Liver (tissue), 8 donors: ENCODE measurements at regions not wholly inside any gene's neighbourhood (a gene's known extent, or its start where the extent isn't known, plus 50 kb on each side); places are given as distances from the start of the nearest gene placed in this dataset.
"Not testable (repeated sequence)": the region's sequence is repeated elsewhere in the genome, so short reads cannot be mapped to it uniquely, and the experiment has no call there.

Experiments used
- DNase-seq: peaks from one replicate; pipeline ENCODE4 v3.0.0-alpha.2; 2017; ENCODE audit warnings: low spot score
- H3K27ac ChIP-seq, 2 donors: one replicate each; pipeline ENCODE4 v1.7.0; 2013; ENCODE audit warnings: inconsistent platforms in 2 of 2, low read length in 2 of 2, control low read depth in 1 of 2, low read depth in 1 of 2, mild to moderate bottlenecking in 1 of 2
- H3K27me3 ChIP-seq, 4 donors: one replicate each; pipeline versions ENCODE4 v1.6.1 to v1.7.0; 2013; ENCODE audit warnings: low read length in 3 of 4, inconsistent platforms in 1 of 4, mild to moderate bottlenecking in 1 of 4, moderate library complexity in 1 of 4; ENCODE audit not compliant: control insufficient read depth in 4 of 4, insufficient read depth in 4 of 4
- H3K36me3 ChIP-seq, 4 donors: one replicate each; pipeline versions ENCODE4 v1.6.1 to v1.7.0; 2013; ENCODE audit warnings: low read length in 3 of 4, mild to moderate bottlenecking in 3 of 4, low read depth in 1 of 4, moderate library complexity in 1 of 4; ENCODE audit not compliant: control insufficient read depth in 4 of 4, insufficient read depth in 3 of 4
- H3K4me1 ChIP-seq, 4 donors: one replicate each; pipeline versions ENCODE4 v1.6.1 to v1.7.0; 2013; ENCODE audit warnings: low read length in 3 of 4, mild to moderate bottlenecking in 3 of 4, moderate library complexity in 1 of 4; ENCODE audit not compliant: control insufficient read depth in 4 of 4, insufficient read depth in 4 of 4
- H3K4me3 ChIP-seq, 3 donors: one replicate each; pipeline versions ENCODE4 v1.6.1 to v1.7.0; 2013; ENCODE audit warnings: low read length in 3 of 3, control low read depth in 1 of 3, low read depth in 1 of 3, mild to moderate bottlenecking in 1 of 3
- H3K9ac ChIP-seq, 2 donors: one replicate each; pipeline ENCODE4 v1.7.0; 2013; ENCODE audit warnings: low read length in 2 of 2, mild to moderate bottlenecking in 2 of 2, moderate library complexity in 2 of 2, control low read depth in 1 of 2, low read depth in 1 of 2
- H3K9me3 ChIP-seq, 4 donors: one replicate each; pipeline versions ENCODE4 v1.6.1 to v1.7.0; 2013; ENCODE audit warnings: low read length in 3 of 4; ENCODE audit not compliant: control insufficient read depth in 4 of 4
- EGR1 ChIP-seq, 2 donors: IDR thresholded peaks; 2 replicates each; pipeline ENCODE4 v1.6.1; 2016 to 2018; ENCODE audit warnings: antibody characterized with exemption in 2 of 2, low read depth in 2 of 2
- FOXA1 ChIP-seq: IDR thresholded peaks from 2 replicates; pipeline ENCODE4 v1.6.1; 2016; ENCODE audit warnings: antibody characterized with exemption
- FOXA2 ChIP-seq: IDR thresholded peaks from 2 replicates; pipeline ENCODE4 v1.6.1; 2016; ENCODE audit warnings: antibody characterized with exemption
- GABPA ChIP-seq, 2 donors: IDR thresholded peaks in 1 of 2; conservative IDR thresholded peaks in 1 of 2; 2 replicates each; pipeline ENCODE4 v1.6.1; 2016; ENCODE audit warnings: antibody characterized with exemption in 2 of 2, mild to moderate bottlenecking in 1 of 2, moderate library complexity in 1 of 2
- HNF4A ChIP-seq, 2 donors: conservative IDR thresholded peaks; 2 replicates each; pipeline ENCODE4 v1.6.1; 2016; ENCODE audit warnings: antibody characterized with exemption in 2 of 2, mild to moderate bottlenecking in 2 of 2
- HNF4G ChIP-seq: IDR thresholded peaks from 2 replicates; pipeline ENCODE4 v1.6.1; 2016; ENCODE audit warnings: antibody characterized with exemption
- JUND ChIP-seq, 2 donors: IDR thresholded peaks; 2 replicates each; pipeline ENCODE4 v1.6.1; 2016; ENCODE audit warnings: antibody characterized with exemption in 2 of 2
- NR2F2 ChIP-seq: IDR thresholded peaks from 2 replicates; pipeline ENCODE4 v1.6.1; 2016; ENCODE audit warnings: antibody characterized with exemption
- RAD21 ChIP-seq, 2 donors: IDR thresholded peaks; 2 replicates each; pipeline ENCODE4 v1.6.1; 2016; ENCODE audit warnings: antibody characterized with exemption in 2 of 2, mild to moderate bottlenecking in 2 of 2
- RXRA ChIP-seq, 2 donors: IDR thresholded peaks; 2 replicates each; pipeline ENCODE4 v1.6.1; 2017 to 2018; ENCODE audit warnings: antibody characterized with exemption in 2 of 2, mild to moderate bottlenecking in 1 of 2
- SP1 ChIP-seq: IDR thresholded peaks from 2 replicates; pipeline ENCODE4 v1.6.1; 2018; ENCODE audit warnings: antibody characterized with exemption, mild to moderate bottlenecking
- TAF1 ChIP-seq: conservative IDR thresholded peaks from 2 replicates; pipeline ENCODE4 v1.6.1; 2016; ENCODE audit warnings: antibody characterized with exemption, mild to moderate bottlenecking
- YY1 ChIP-seq: IDR thresholded peaks from 2 replicates; pipeline ENCODE4 v1.6.1; 2016; ENCODE audit warnings: antibody characterized with exemption, mild to moderate bottlenecking
- WGBS: extraction: QIAGEN DNeasy Blood & Tissue Kit; methylation state at CpG from one replicate; pipeline ENCODE4 v1.1.7; 2013; 5-methylcytosine and 5-hydroxymethylcytosine counted together
- TF ChIP-seq, protein P1 (sequence below): IDR thresholded peaks from 2 replicates; pipeline ENCODE4 v1.6.1; 2016; ENCODE audit warnings: antibody characterized with exemption, mild to moderate bottlenecking
- TF ChIP-seq, protein P2 (sequence below): IDR thresholded peaks from 2 replicates; pipeline ENCODE4 v1.6.1; 2016; ENCODE audit warnings: antibody characterized with exemption
- TF ChIP-seq, protein P3 (sequence below): IDR thresholded peaks from 2 replicates; pipeline ENCODE4 v1.6.1; 2016; ENCODE audit warnings: antibody characterized with exemption
- TF ChIP-seq, protein P4 (sequence below): fragments of 150-350 bp; IDR thresholded peaks from 2 replicates; pipeline ENCODE4 v1.5.1; 2017; ENCODE audit warnings: improper control_type of control experiment, low read depth, low read length; ENCODE audit not compliant: missing input control
- donor health status: healthy.
- donor health status: healthy.
- donor health status: healthy.
- donor health status: healthy.
- donor health status: healthy.

- H3K27ac ChIP-seq = no peak overlapping the region
- H3K9me3 ChIP-seq = no peaks in the 10 kb centered on the region
- no peak for DNase-seq
- WGBS = 72% methylated on average over 7 of the region's 7 CpGs
- no peaks in the 10 kb centered on the region for H3K36me3 ChIP-seq
- H3K27me3 ChIP-seq = no peaks in the 10 kb centered on the region
- H3K4me1 ChIP-seq = no peaks in the 10 kb centered on the region
- TF ChIP-seq EGR1 (IDR thresholded peaks at IDR 0.05; ENCODE audit: low read depth in 2 of 2) (no peak), GABPA (IDR thresholded peaks at IDR 0.05 in 1 of 2, conservative IDR thresholded peaks at IDR 0.05 in 1 of 2) (no peak), HNF4G (no peak), SP1 (no peak), TAF1 (no peak), JUND (IDR thresholded peaks at IDR 0.05) (no peak), NR2F2 (no peak), RXRA (IDR thresholded peaks at IDR 0.05) (no peak), RAD21 (IDR thresholded peaks at IDR 0.05) (no peak), HNF4A (conservative IDR thresholded peaks at IDR 0.05) (no peak)
- TF ChIP-seq, protein P1, sequence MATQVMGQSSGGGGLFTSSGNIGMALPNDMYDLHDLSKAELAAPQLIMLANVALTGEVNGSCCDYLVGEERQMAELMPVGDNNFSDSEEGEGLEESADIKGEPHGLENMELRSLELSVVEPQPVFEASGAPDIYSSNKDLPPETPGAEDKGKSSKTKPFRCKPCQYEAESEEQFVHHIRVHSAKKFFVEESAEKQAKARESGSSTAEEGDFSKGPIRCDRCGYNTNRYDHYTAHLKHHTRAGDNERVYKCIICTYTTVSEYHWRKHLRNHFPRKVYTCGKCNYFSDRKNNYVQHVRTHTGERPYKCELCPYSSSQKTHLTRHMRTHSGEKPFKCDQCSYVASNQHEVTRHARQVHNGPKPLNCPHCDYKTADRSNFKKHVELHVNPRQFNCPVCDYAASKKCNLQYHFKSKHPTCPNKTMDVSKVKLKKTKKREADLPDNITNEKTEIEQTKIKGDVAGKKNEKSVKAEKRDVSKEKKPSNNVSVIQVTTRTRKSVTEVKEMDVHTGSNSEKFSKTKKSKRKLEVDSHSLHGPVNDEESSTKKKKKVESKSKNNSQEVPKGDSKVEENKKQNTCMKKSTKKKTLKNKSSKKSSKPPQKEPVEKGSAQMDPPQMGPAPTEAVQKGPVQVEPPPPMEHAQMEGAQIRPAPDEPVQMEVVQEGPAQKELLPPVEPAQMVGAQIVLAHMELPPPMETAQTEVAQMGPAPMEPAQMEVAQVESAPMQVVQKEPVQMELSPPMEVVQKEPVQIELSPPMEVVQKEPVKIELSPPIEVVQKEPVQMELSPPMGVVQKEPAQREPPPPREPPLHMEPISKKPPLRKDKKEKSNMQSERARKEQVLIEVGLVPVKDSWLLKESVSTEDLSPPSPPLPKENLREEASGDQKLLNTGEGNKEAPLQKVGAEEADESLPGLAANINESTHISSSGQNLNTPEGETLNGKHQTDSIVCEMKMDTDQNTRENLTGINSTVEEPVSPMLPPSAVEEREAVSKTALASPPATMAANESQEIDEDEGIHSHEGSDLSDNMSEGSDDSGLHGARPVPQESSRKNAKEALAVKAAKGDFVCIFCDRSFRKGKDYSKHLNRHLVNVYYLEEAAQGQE = no peak
- TF ChIP-seq, protein P2, sequence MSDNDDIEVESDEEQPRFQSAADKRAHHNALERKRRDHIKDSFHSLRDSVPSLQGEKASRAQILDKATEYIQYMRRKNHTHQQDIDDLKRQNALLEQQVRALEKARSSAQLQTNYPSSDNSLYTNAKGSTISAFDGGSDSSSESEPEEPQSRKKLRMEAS = no peak
- no peak overlapping the region for H3K4me3 ChIP-seq
- H3K9ac ChIP-seq = no peak overlapping the region
Observed at GRCh38 chr10:120209124-120209762, 247.8 kb upstream of the PLPP4 start.

GRCh38 chr10:120212275-120212674 is 244.8 kb upstream of the PLPP4 start:
- H3K4me1 ChIP-seq = no peaks in the 10 kb centered on the region
- H3K9ac ChIP-seq = no peak overlapping the region
- no peak for DNase-seq
- no peaks in the 10 kb centered on the region for H3K27me3 ChIP-seq
- no peak overlapping the region for H3K27ac ChIP-seq
- no peak overlapping the region for H3K4me3 ChIP-seq
- TF ChIP-seq, protein P3, sequence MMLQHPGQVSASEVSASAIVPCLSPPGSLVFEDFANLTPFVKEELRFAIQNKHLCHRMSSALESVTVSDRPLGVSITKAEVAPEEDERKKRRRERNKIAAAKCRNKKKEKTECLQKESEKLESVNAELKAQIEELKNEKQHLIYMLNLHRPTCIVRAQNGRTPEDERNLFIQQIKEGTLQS = no peak
- TF ChIP-seq HNF4G = no peak
- no peak for TF ChIP-seq FOXA1
- TF ChIP-seq JUND (IDR thresholded peaks at IDR 0.05) = no peak
- TF ChIP-seq, protein P1 = no peak
- no peak for TF ChIP-seq RXRA (IDR thresholded peaks at IDR 0.05)
- TF ChIP-seq NR2F2 = no peak
- TF ChIP-seq YY1 = no peak
- no peak for TF ChIP-seq FOXA2
- no peak for TF ChIP-seq HNF4A (conservative IDR thresholded peaks at IDR 0.05)
- no peak for TF ChIP-seq SP1
- TF ChIP-seq, protein P2 = no peak
- no peak for TF ChIP-seq TAF1
- TF ChIP-seq, protein P4, sequence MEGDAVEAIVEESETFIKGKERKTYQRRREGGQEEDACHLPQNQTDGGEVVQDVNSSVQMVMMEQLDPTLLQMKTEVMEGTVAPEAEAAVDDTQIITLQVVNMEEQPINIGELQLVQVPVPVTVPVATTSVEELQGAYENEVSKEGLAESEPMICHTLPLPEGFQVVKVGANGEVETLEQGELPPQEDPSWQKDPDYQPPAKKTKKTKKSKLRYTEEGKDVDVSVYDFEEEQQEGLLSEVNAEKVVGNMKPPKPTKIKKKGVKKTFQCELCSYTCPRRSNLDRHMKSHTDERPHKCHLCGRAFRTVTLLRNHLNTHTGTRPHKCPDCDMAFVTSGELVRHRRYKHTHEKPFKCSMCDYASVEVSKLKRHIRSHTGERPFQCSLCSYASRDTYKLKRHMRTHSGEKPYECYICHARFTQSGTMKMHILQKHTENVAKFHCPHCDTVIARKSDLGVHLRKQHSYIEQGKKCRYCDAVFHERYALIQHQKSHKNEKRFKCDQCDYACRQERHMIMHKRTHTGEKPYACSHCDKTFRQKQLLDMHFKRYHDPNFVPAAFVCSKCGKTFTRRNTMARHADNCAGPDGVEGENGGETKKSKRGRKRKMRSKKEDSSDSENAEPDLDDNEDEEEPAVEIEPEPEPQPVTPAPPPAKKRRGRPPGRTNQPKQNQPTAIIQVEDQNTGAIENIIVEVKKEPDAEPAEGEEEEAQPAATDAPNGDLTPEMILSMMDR = no peak
- H3K9me3 ChIP-seq = no peaks in the 10 kb centered on the region
- no peaks in the 10 kb centered on the region for H3K36me3 ChIP-seq
- WGBS = 87% methylated on average over 2 of the region's 2 CpGs

GRCh38 chr10:120213283-120213682 is 243.7 kb upstream of the PLPP4 start:
- 71% methylated on average over 2 of the region's 2 CpGs for WGBS
- H3K4me3 ChIP-seq, H3K9me3 ChIP-seq, H3K27me3 ChIP-seq, H3K36me3 ChIP-seq, DNase-seq, H3K9ac ChIP-seq, H3K4me1 ChIP-seq, H3K27ac ChIP-seq: not testable (repeated sequence)
